A673 (cell line): ENCODE measurements at regions not wholly inside any gene's neighbourhood (a gene's known extent, or its start where the extent isn't known, plus 50 kb on each side); places are given as distances from the start of the nearest gene placed in this dataset.

Experiments used
- EZH2 ChIP-seq: fragments of 200-600 bp; sonication (generic); IDR thresholded peaks from 2 replicates; pipeline ENCODE4 v1.6.1; 2017; ENCODE audit warnings: borderline replicate concordance, low read depth, mild to moderate bottlenecking, mixed read lengths, antibody characterized with exemption, low read length; ENCODE audit not compliant: poor library complexity, severe bottlenecking
- TF ChIP-seq, protein P1 (sequence below): fragments of 300-800, 200-600 bp; sonication (generic); conservative IDR thresholded peaks from 2 replicates; pipeline ENCODE4 v1.5.1; 2017; ENCODE audit warnings: low read depth, mild to moderate bottlenecking, antibody characterized with exemption, low read length, moderate library complexity, mixed read lengths

DNA sequence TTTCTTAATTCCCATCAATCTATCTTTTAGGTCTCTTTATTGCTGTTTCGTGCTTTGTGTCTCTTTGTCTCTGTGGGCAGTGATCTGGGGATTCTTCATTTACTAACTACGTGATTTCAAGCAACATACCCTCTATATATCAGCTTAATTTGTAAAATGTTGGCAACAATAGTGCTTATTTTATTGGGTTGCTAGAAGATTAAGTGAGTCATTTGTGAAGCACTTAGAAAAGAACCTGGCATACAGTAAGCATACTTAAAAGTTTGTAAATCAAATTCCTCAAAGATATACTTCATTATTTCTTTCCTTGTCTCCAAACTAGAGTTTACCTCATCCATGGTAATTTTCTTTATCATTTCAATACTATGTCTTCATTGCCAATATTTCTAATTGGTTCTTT lies 669.7 kb downstream of the MAT2B start:
- TF ChIP-seq, protein P1, sequence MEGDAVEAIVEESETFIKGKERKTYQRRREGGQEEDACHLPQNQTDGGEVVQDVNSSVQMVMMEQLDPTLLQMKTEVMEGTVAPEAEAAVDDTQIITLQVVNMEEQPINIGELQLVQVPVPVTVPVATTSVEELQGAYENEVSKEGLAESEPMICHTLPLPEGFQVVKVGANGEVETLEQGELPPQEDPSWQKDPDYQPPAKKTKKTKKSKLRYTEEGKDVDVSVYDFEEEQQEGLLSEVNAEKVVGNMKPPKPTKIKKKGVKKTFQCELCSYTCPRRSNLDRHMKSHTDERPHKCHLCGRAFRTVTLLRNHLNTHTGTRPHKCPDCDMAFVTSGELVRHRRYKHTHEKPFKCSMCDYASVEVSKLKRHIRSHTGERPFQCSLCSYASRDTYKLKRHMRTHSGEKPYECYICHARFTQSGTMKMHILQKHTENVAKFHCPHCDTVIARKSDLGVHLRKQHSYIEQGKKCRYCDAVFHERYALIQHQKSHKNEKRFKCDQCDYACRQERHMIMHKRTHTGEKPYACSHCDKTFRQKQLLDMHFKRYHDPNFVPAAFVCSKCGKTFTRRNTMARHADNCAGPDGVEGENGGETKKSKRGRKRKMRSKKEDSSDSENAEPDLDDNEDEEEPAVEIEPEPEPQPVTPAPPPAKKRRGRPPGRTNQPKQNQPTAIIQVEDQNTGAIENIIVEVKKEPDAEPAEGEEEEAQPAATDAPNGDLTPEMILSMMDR = no peak
- TF ChIP-seq EZH2 = no peak
